ENCODE measurements at regions not wholly inside any gene's neighbourhood (a gene's known extent, or its start where the extent isn't known, plus 50 kb on each side); places are given as distances from the start of the nearest gene placed in this dataset.

- FAIRE-seq (no peak), DNase-seq (ENCODE audit: low read depth, low spot score) (no peak), ATAC-seq (no peak)
- Histone ChIP-seq H3K36me3 (ENCODE audit: control insufficient read depth in 2 of 2, insufficient read depth in 2 of 2, low read length in 1 of 2) (no peaks in the 10 kb centered on the region), H3K27me3 (replicated peaks in 1 of 2; ENCODE audit: control insufficient read depth in 2 of 2, insufficient read depth in 2 of 2, low read length in 1 of 2) (no peaks in the 10 kb centered on the region), H3K9me3 (replicated peaks; ENCODE audit: control insufficient read depth, insufficient read depth, low read length) (no peaks in the 10 kb centered on the region), H3K4me3 (no peak overlapping the region), H3K4me2 (ENCODE audit: control insufficient read depth, insufficient read depth) (no peak overlapping the region), H4K20me1 (ENCODE audit: control insufficient read depth, insufficient read depth) (no peaks in the 10 kb centered on the region), H3K4me1 (ENCODE audit: control insufficient read depth, insufficient read depth, low read length) (no peaks in the 10 kb centered on the region), H3K9ac (ENCODE audit: control insufficient read depth, insufficient read depth, low read length) (no peak overlapping the region), H2AFZ (ENCODE audit: control insufficient read depth, low read depth, low read length) (no peak overlapping the region), H3K27ac (ENCODE audit: control insufficient read depth, insufficient read depth) (no peak overlapping the region), H3K79me2 (ENCODE audit: control insufficient read depth, insufficient read depth, low read length) (no peaks in the 10 kb centered on the region)
- RAD21 ChIA-PET (ENCODE audit: unreplicated experiment) = no interaction called here
- intact Hi-C loops (cut with micrococcal nuclease; ENCODE audit: unreplicated experiment) = no loop called here
- CTCF ChIA-PET = no interaction called here
- TF ChIP-seq ZNF687 (IDR thresholded peaks at IDR 0.05) (no peak), YBX1 (IDR thresholded peaks at IDR 0.05) (no peak), BCL11A (IDR thresholded peaks at IDR 0.05; ENCODE audit: low read depth, low read length) (no peak), IRF5 (IDR thresholded peaks at IDR 0.05; ENCODE audit: borderline replicate concordance) (no peak), CBX5 (IDR thresholded peaks at IDR 0.05; ENCODE audit: low read depth) (no peak), POLR2AphosphoS5 (IDR thresholded peaks at IDR 0.05; ENCODE audit: low read length) (no peak)
- 40% methylated on average over 4 of the region's 5 CpGs for WGBS (ENCODE audit: insufficient coverage, insufficient replicate concordance, low lambda C conversion rate, missing lambda C conversion rate)
- BruUV-seq (replicated peaks) = no TSS peak
- POLR2A ChIA-PET = no interaction called here
- in situ Hi-C loops (cut with MboI) = no loop called here
- SMC1A ChIA-PET (ENCODE audit: uncharacterized antibody, unreplicated experiment) = interaction anchor here (0.8 kb wide), 1 partner anchor 8 kb away, joined by 3 read pairs; no protein-coding TSS in a partner anchor
These were observed 409.0 kb upstream of the SEMA3A start for GRCh38 chr7:84603545-84603944.

Measured in GM12878 (cell line).